Smooth muscle cell (in vitro differentiated cells): ENCODE measurements at regions not wholly inside any gene's neighbourhood (a gene's known extent, or its start where the extent isn't known, plus 50 kb on each side); places are given as distances from the start of the nearest gene placed in this dataset.

ENCODE experiments used
- DNase-seq: peaks from one replicate; lab custom pipeline; 2025; ENCODE audit not compliant: unreplicated experiment; lab: John Stamatoyannopoulos, UW
- H2AFZ ChIP-seq: fragments of 200-600 bp; sonication (generic); 2 replicates; pipeline ENCODE4 v1.6.0; 2016; ENCODE audit warnings: antibody characterized with exemption, low read depth, mild to moderate bottlenecking
- H3F3A ChIP-seq: fragments of 200-600 bp; sonication (generic); 2 replicates; pipeline ENCODE4 v1.6.0; 2017; ENCODE audit warnings: antibody characterized with exemption, low read depth
- H3K27ac ChIP-seq: fragments of 200-600 bp; sonication (generic); 2 replicates; pipeline ENCODE4 v1.5.1; 2016; ENCODE audit warnings: low read depth, mild to moderate bottlenecking
- H3K27me3 ChIP-seq: fragments of 200-600 bp; sonication (generic); 2 replicates; pipeline ENCODE4 v1.6.1; 2016; ENCODE audit warnings: low read depth, mild to moderate bottlenecking
- H3K36me3 ChIP-seq: fragments of 200-600 bp; sonication (generic); 2 replicates; pipeline ENCODE4 v1.5.1; 2016; ENCODE audit warnings: low read depth
- H3K4me1 ChIP-seq: fragments of 200-600 bp; sonication (generic); 2 replicates; pipeline ENCODE4 v1.5.1; 2016; ENCODE audit warnings: low read depth
- H3K4me2 ChIP-seq: fragments of 200-600 bp; sonication (generic); 2 replicates; pipeline ENCODE4 v1.6.0; 2016; ENCODE audit warnings: mild to moderate bottlenecking
- H3K4me3 ChIP-seq: fragments of 200-600 bp; sonication (generic); 2 replicates; pipeline ENCODE4 v1.5.1; 2016; ENCODE audit warnings: mild to moderate bottlenecking
- H3K79me2 ChIP-seq: fragments of 200-600 bp; sonication (generic); 2 replicates; pipeline ENCODE4 v1.6.0; 2016; ENCODE audit warnings: low read depth, mild to moderate bottlenecking
- H3K9ac ChIP-seq: fragments of 200-600 bp; sonication (generic); 2 replicates; pipeline ENCODE4 v1.6.0; 2016; ENCODE audit warnings: low read depth
- H3K9me3 ChIP-seq: fragments of 200-600 bp; sonication (generic); replicated peaks from 2 replicates; pipeline ENCODE4 v1.5.1; 2016; ENCODE audit warnings: low read depth
- H4K20me1 ChIP-seq: fragments of 200-600 bp; sonication (generic); 2 replicates; pipeline ENCODE4 v1.6.0; 2016; ENCODE audit warnings: low read depth
- CTCF ChIP-seq: fragments of 200-600 bp; sonication (generic); IDR thresholded peaks from 2 replicates; pipeline ENCODE4 v1.5.1; 2017; ENCODE audit warnings: borderline replicate concordance, mild to moderate bottlenecking, antibody characterized with exemption; ENCODE audit not compliant: insufficient read depth, poor library complexity, severe bottlenecking
- WGBS: methylation state at CpG from one replicate; pipeline ENCODE4 v1.1.7; 2016; ENCODE audit warnings: low lambda C conversion rate; 5-methylcytosine and 5-hydroxymethylcytosine counted together

DNA sequence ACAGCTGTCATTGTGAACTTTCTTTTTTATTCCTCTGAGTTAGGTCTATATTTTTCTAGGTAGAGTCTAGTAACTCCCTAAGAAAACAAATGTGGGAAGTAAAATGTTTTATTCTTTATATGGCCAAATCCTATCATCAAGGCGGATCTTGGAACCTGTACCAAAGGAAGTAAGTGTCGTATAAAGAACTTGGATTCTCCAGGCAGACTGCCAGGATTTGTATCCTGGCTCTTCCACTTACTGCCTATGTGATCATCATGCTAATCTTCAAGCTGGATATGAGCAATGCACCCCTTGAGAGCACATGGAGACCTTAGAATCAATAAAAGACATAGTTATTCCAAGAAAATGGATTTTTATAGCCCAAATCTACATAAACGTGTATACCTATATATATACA lies 286.5 kb downstream of the PCDH17 start:
- H3F3A ChIP-seq, result no peaks in the 10 kb centered on the region
- 97% methylated on average over 3 of the region's 3 CpGs for WGBS
- DNase-seq, result no peak
- no peaks in the 10 kb centered on the region for H3K4me1 ChIP-seq
- no peaks in the 10 kb centered on the region for H3K79me2 ChIP-seq
- H3K4me2 ChIP-seq, result no peak overlapping the region
- H3K27ac ChIP-seq, result no peak overlapping the region
- H3K9ac ChIP-seq, result no peak overlapping the region
- no peaks in the 10 kb centered on the region for H3K27me3 ChIP-seq
- no peak overlapping the region for H3K4me3 ChIP-seq
- no peaks in the 10 kb centered on the region for H3K9me3 ChIP-seq
- no peaks in the 10 kb centered on the region for H4K20me1 ChIP-seq
- no peak overlapping the region for H2AFZ ChIP-seq
- TF ChIP-seq CTCF, result no peak
- no peaks in the 10 kb centered on the region for H3K36me3 ChIP-seq

DNA sequence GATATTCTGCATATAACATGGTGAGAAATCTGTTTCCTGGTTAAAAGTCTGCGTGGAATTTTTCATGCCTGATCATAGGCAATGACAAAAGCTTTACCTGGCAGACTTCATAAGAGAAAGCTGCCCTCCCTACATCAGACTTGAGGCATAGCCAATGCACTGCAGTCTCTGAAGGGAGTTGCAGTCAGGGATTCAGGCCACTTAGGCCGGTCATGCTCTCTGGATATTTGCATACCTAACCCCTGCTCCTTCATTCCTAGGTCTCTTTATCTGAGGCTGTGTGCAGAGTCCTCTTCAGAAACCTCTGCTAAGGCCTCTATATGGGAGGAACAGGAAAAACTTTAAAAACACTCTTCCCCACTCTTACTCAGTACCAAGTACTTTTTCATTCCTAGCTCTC lies 287.4 kb downstream of the PCDH17 start:
- Histone ChIP-seq H3K9ac (no peak overlapping the region), H3K27me3 (no peaks in the 10 kb centered on the region), H3K27ac (no peak overlapping the region), H3K79me2 (no peaks in the 10 kb centered on the region), H3K4me1 (no peaks in the 10 kb centered on the region), H3K36me3 (no peaks in the 10 kb centered on the region), H3F3A (no peaks in the 10 kb centered on the region), H4K20me1 (no peaks in the 10 kb centered on the region), H3K4me3 (no peak overlapping the region), H3K4me2 (no peak overlapping the region), H2AFZ (no peak overlapping the region), H3K9me3 (no peaks in the 10 kb centered on the region)
- no peak for TF ChIP-seq CTCF
- 80% methylated on average over 2 of the region's 2 CpGs for WGBS
- DNase-seq, result no peak

DNA sequence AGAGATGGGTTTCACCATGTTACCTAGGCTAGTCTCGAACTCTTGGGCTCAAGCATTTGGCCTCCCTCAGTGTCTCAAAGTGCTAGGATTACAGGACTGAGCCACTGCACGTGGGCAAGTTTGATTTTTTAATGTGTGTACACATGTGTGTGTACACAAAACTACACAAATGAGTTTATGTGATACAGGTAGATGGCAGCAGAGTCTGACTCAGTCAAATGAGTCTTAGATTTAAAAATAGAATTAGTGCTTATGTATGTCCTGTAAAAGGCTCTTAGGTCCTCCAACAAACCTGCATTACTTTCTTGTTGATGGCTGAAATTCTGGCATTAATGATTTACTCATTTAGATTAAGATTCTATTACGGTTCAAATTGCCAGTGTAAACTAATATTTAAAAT lies 293.7 kb downstream of the PCDH17 start:
- Histone ChIP-seq H3K4me1 (no peaks in the 10 kb centered on the region), H3K27me3 (no peaks in the 10 kb centered on the region), H3K9me3 (no peaks in the 10 kb centered on the region), H2AFZ (no peak overlapping the region), H3K36me3 (no peaks in the 10 kb centered on the region), H3K79me2 (no peaks in the 10 kb centered on the region), H3F3A (no peaks in the 10 kb centered on the region), H3K4me3 (no peak overlapping the region), H3K27ac (no peak overlapping the region), H3K4me2 (no peak overlapping the region), H4K20me1 (no peaks in the 10 kb centered on the region), H3K9ac (no peak overlapping the region)
- DNase-seq, result no peak
- 88% methylated on average over 3 of the region's 3 CpGs for whole genome bisulfite sequencing
- peak; percentile 15 for TF ChIP-seq CTCF

GRCh38 chr13:57925751-57926150 lies 294.2 kb downstream of the PCDH17 start:
- Histone ChIP-seq H3K4me3 (no peak overlapping the region), H3K4me1 (no peaks in the 10 kb centered on the region), H3K36me3 (no peaks in the 10 kb centered on the region), H3K4me2 (no peak overlapping the region), H3K9me3 (no peaks in the 10 kb centered on the region), H3K27me3 (no peaks in the 10 kb centered on the region), H3K27ac (no peak overlapping the region), H3K9ac (no peak overlapping the region), H4K20me1 (no peaks in the 10 kb centered on the region), H2AFZ (no peak overlapping the region), H3F3A (no peaks in the 10 kb centered on the region), H3K79me2 (no peaks in the 10 kb centered on the region)
- no peak for TF ChIP-seq CTCF
- no peak for DNase-seq
- WGBS, result 88% methylated on average over 2 of the region's 2 CpGs
